PC-9 (cell line): ENCODE measurements at regions not wholly inside any gene's neighbourhood (a gene's known extent, or its start where the extent isn't known, plus 50 kb on each side); places are given as distances from the start of the nearest gene placed in this dataset.
"Not testable (repeated sequence)": the region's sequence is repeated elsewhere in the genome, so short reads cannot be mapped to it uniquely, and the experiment has no call there.

Experiments
- BruUV-seq: library from RNA; stranded (reverse); fragments of 400-500 nt; replicated peaks from 2 replicates; lab custom pipeline; 2021; lab: Mats Ljungman, UMichigan
- CTCF ChIA-PET: fragments of 300-600 bp; sonication (Branson Sonifier 250); formaldehyde crosslinking; loops from one replicate; lab custom pipeline; 2022; ENCODE audit warnings: antibody characterized with exemption; lab: Charles Lee
- POLR2A ChIA-PET: fragments of 300-600 bp; sonication (Branson Sonifier 250); formaldehyde crosslinking; loops from one replicate; lab custom pipeline; 2022; ENCODE audit warnings: antibody characterized with exemption; ENCODE audit not compliant: unreplicated experiment; lab: Charles Lee
- DNase-seq, 2 experiments: peaks; one replicate each; pipeline versions ENCODE4 v3.0.0 to v3.0.0-alpha.2; 2015 to 2022; ENCODE audit warnings: mixed read lengths in 1 of 2
- H2AFZ ChIP-seq: fragments of 200-600 bp; sonication (generic); 2 replicates; pipeline ENCODE4 v1.8.1; 2017; ENCODE audit warnings: antibody characterized with exemption
- H3F3A ChIP-seq: fragments of 200-600 bp; sonication (generic); 2 replicates; pipeline ENCODE4 v1.8.1; 2017; ENCODE audit warnings: antibody characterized with exemption, mild to moderate bottlenecking, low read depth; ENCODE audit not compliant: insufficient read depth
- H3K27ac ChIP-seq: fragments of 200-600 bp; sonication (generic); 2 replicates; pipeline ENCODE4 v1.6.1; 2016; ENCODE audit warnings: mixed run types
- H3K27me3 ChIP-seq: fragments of 200-600 bp; sonication (generic); 2 replicates; pipeline ENCODE4 v1.6.1; 2016; ENCODE audit warnings: low read depth, mixed run types; ENCODE audit not compliant: insufficient read depth
- H3K36me3 ChIP-seq: fragments of 200-600 bp; sonication (generic); 2 replicates; pipeline ENCODE4 v1.6.1; 2016; ENCODE audit warnings: low read depth, mixed run types
- H3K4me1 ChIP-seq: fragments of 200-600 bp; sonication (generic); replicated peaks from 2 replicates; pipeline ENCODE4 v1.6.1; 2016; ENCODE audit warnings: mixed run types; ENCODE audit not compliant: insufficient read depth
- H3K4me2 ChIP-seq: fragments of 200-600 bp; sonication (generic); 2 replicates; pipeline ENCODE4 v1.6.1; 2017; ENCODE audit warnings: mixed run types
- H3K4me3 ChIP-seq: fragments of 200-600 bp; sonication (generic); 2 replicates; pipeline ENCODE4 v1.6.1; 2016; ENCODE audit warnings: mixed run types
- H3K79me2 ChIP-seq: fragments of 200-600 bp; sonication (generic); 2 replicates; pipeline ENCODE4 v1.6.1; 2017; ENCODE audit warnings: low read depth, mixed run types
- H3K9me2 ChIP-seq: fragments of 200-600 bp; sonication (generic); 2 replicates; pipeline ENCODE4 v1.8.1; 2017; ENCODE audit warnings: mild to moderate bottlenecking; ENCODE audit not compliant: insufficient read depth
- H3K9me3 ChIP-seq: fragments of 200-600 bp; sonication (generic); 2 replicates; pipeline ENCODE4 v1.8.1; 2016; ENCODE audit warnings: low read depth; ENCODE audit not compliant: insufficient read depth
- H4K20me1 ChIP-seq: fragments of 200-600 bp; sonication (generic); 2 replicates; pipeline ENCODE4 v1.8.1; 2017; ENCODE audit not compliant: insufficient read depth
- EZH2 ChIP-seq: fragments of 200-600 bp; sonication (generic); IDR thresholded peaks from 2 replicates; pipeline ENCODE4 v1.8.0; 2017; ENCODE audit warnings: antibody characterized with exemption, low read depth
- intact Hi-C: fragments of 100-400 bp; cut with micrococcal nuclease; formaldehyde crosslinking; loops from one replicate; pipeline ENCODE4 v1.10.0; 2022; ENCODE audit not compliant: unreplicated experiment
- TF ChIP-seq, protein P1 (sequence below): fragments of 200-600 bp; sonication (generic); conservative IDR thresholded peaks from 2 replicates; pipeline ENCODE4 v1.6.1; 2017; ENCODE audit warnings: mixed run types, antibody characterized with exemption, mild to moderate bottlenecking, moderate library complexity

GRCh38 chr2:118421648-118422047, 333.4 kb downstream of the INSIG2 start:
- CTCF ChIA-PET = no interaction called here
- no TSS peak for BruUV-seq
- Histone ChIP-seq H3K27ac (no peak overlapping the region), H3K27me3 (no peaks in the 10 kb centered on the region), H4K20me1 (no peaks in the 10 kb centered on the region), H3K9me3 (peaks cover 19% of the 10 kb centered on the region), H3K4me3 (no peak overlapping the region), H3K4me1 (no peaks in the 10 kb centered on the region), H3K9me2 (no peaks in the 10 kb centered on the region), H3K79me2 (no peaks in the 10 kb centered on the region), H2AFZ (no peak overlapping the region), H3K4me2 (no peak overlapping the region), H3F3A (no peaks in the 10 kb centered on the region), H3K36me3 (no peaks in the 10 kb centered on the region)
- DNase-seq = no peak
- POLR2A ChIA-PET = no interaction called here
- TF ChIP-seq, protein P1, sequence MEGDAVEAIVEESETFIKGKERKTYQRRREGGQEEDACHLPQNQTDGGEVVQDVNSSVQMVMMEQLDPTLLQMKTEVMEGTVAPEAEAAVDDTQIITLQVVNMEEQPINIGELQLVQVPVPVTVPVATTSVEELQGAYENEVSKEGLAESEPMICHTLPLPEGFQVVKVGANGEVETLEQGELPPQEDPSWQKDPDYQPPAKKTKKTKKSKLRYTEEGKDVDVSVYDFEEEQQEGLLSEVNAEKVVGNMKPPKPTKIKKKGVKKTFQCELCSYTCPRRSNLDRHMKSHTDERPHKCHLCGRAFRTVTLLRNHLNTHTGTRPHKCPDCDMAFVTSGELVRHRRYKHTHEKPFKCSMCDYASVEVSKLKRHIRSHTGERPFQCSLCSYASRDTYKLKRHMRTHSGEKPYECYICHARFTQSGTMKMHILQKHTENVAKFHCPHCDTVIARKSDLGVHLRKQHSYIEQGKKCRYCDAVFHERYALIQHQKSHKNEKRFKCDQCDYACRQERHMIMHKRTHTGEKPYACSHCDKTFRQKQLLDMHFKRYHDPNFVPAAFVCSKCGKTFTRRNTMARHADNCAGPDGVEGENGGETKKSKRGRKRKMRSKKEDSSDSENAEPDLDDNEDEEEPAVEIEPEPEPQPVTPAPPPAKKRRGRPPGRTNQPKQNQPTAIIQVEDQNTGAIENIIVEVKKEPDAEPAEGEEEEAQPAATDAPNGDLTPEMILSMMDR = no peak
- TF ChIP-seq EZH2 = no peak
- intact Hi-C loops = no loop called here

- POLR2A ChIA-PET = no interaction called here
- H3K4me2 ChIP-seq = peak overlapping the region; percentile 11; the same call in 1 of the 2 replicates
These were observed 329.3 kb downstream of the INSIG2 start for GRCh38 chr2:118417406-118418120.

DNA sequence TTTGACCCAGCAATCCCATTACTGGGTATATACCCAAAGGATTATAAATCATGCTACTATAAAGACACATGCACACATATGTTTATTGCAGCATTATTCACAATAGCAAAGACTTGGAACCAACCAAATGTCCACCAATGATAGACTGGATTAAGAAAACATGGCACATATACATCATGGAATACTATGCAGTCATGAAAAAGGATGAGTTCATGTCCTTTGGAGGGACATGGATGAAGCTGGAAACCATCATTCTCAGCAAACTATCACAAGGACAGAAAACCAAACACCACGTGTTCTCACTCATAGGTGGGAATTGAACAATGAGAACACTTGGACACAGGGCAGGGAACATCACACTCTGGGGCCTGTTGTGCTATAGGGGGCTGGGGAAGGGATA, 326.9 kb downstream of the INSIG2 start:
- H3K9me2 ChIP-seq, CTCF ChIA-PET, H3K27me3 ChIP-seq, DNase-seq, H3K79me2 ChIP-seq, H3K4me1 ChIP-seq, H3F3A ChIP-seq, H3K4me2 ChIP-seq, H3K27ac ChIP-seq, H2AFZ ChIP-seq, H3K36me3 ChIP-seq, H4K20me1 ChIP-seq, BruUV-seq, H3K4me3 ChIP-seq, POLR2A ChIA-PET, intact Hi-C loops: not testable (repeated sequence)
- 0 out of 2 replicates have a peak, but pooled peaks cover 12% of the 10 kb centered on the region for H3K9me3 ChIP-seq

More at GRCh38 chr2:118417406-118418120, 329.3 kb downstream of the INSIG2 start:
- CTCF ChIA-PET = no interaction called here
- H3K27me3 ChIP-seq = no peaks in the 10 kb centered on the region
- BruUV-seq = no TSS peak
- peak in 1 of 2 experiments; percentile 20 for DNase-seq
- no peak overlapping the region for H3K4me3 ChIP-seq
- TF ChIP-seq, protein P1 = no peak
- TF ChIP-seq EZH2 = no peak
- H2AFZ ChIP-seq = no peak overlapping the region
- no peaks in the 10 kb centered on the region for H3F3A ChIP-seq
- H3K9me2 ChIP-seq = no peaks in the 10 kb centered on the region
- no peaks in the 10 kb centered on the region for H3K4me1 ChIP-seq
- H4K20me1 ChIP-seq = no peaks in the 10 kb centered on the region
- H3K9me3 ChIP-seq = peaks cover 27% of the 10 kb centered on the region
- no peak overlapping the region for H3K27ac ChIP-seq
- no peaks in the 10 kb centered on the region for H3K79me2 ChIP-seq
- intact Hi-C loops = no loop called here
- H3K36me3 ChIP-seq = no peaks in the 10 kb centered on the region
